GM12864 (cell line): ENCODE measurements at regions not wholly inside any gene's neighbourhood (a gene's known extent, or its start where the extent isn't known, plus 50 kb on each side); places are given as distances from the start of the nearest gene placed in this dataset.

Experiments
- DNase-seq: peaks from one replicate; pipeline ENCODE4 v3.0.0-alpha.2; 2011; ENCODE audit warnings: low read depth
- H3K4me3 ChIP-seq: 2 replicates; pipeline ENCODE4 v1.5.1; 2011; ENCODE audit warnings: mild to moderate bottlenecking, low read depth, low read length, control low read depth
- CTCF ChIP-seq: IDR thresholded peaks from 2 replicates; pipeline ENCODE4 v1.5.1; 2011; ENCODE audit warnings: low read depth, mild to moderate bottlenecking, moderate library complexity, low read length, control low read depth, inconsistent platforms; ENCODE audit errors: missing control alignments

- DNase-seq = no peak
- no peak overlapping the region for H3K4me3 ChIP-seq
- TF ChIP-seq CTCF = no peak
These were observed 181.8 kb upstream of the RALGAPA2 start for GRCh38 chr20:20894280-20894679.

- TF ChIP-seq CTCF = no peak
- no peak overlapping the region for H3K4me3 ChIP-seq
- DNase-seq = no peak
These were observed 179.9 kb upstream of the RALGAPA2 start for GRCh38 chr20:20892328-20892727.

GRCh38 chr20:20890751-20891150 lies 178.3 kb upstream of the RALGAPA2 start:
- TF ChIP-seq CTCF = no peak
- no peak for DNase-seq
- no peak overlapping the region for H3K4me3 ChIP-seq

- no peak for DNase-seq
- H3K4me3 ChIP-seq = no peak overlapping the region
- no peak for TF ChIP-seq CTCF
These were observed 176.5 kb upstream of the RALGAPA2 start for GRCh38 chr20:20888936-20889335.

- no peak for DNase-seq
- H3K4me3 ChIP-seq = no peak overlapping the region
- TF ChIP-seq CTCF = no peak
These were observed 175.8 kb upstream of the RALGAPA2 start for GRCh38 chr20:20888266-20888656.

GRCh38 chr20:20887593-20888265 lies 175.3 kb upstream of the RALGAPA2 start:
- no peak overlapping the region for H3K4me3 ChIP-seq
- no peak for DNase-seq
- no peak for TF ChIP-seq CTCF

GRCh38 chr20:20881808-20882207 lies 169.4 kb upstream of the RALGAPA2 start:
- no peak for TF ChIP-seq CTCF
- DNase-seq = no peak
- H3K4me3 ChIP-seq = no peak overlapping the region
